OCI-LY7 (cell line): ENCODE measurements at regions not wholly inside any gene's neighbourhood (a gene's known extent, or its start where the extent isn't known, plus 50 kb on each side); places are given as distances from the start of the nearest gene placed in this dataset.
A peak's percentile ranks its signal among the peaks of the same experiment; 100 is the strongest.

Source experiments
- BruUV-seq: library from RNA; stranded (reverse); fragments of 400-500 nt; replicated peaks from 2 replicates; lab custom pipeline; 2021; lab: Mats Ljungman, UMichigan
- CTCF ChIA-PET: fragments of 300-600 bp; sonication (Branson Sonifier 250); formaldehyde crosslinking; loops from one replicate; lab custom pipeline; 2022; ENCODE audit warnings: antibody characterized with exemption; ENCODE audit not compliant: unreplicated experiment; lab: Charles Lee
- POLR2A ChIA-PET: fragments of 300-600 bp; sonication (Branson Sonifier 250); formaldehyde crosslinking; loops from one replicate; lab custom pipeline; 2022; ENCODE audit warnings: antibody characterized with exemption; lab: Charles Lee
- DNase-seq: peaks from one replicate; pipeline ENCODE4 v3.0.0-alpha.2; 2015; ENCODE audit warnings: low spot score
- H2AFZ ChIP-seq: fragments of 200-600 bp; sonication (generic), shearing (Covaris generic); 2 replicates; pipeline ENCODE4 v1.6.1; 2014; ENCODE audit warnings: mild to moderate bottlenecking, antibody characterized with exemption, low read length, moderate library complexity
- H3K27ac ChIP-seq: fragments of 200-600 bp; sonication (generic); 2 replicates; pipeline ENCODE4 v1.5.1; 2014; ENCODE audit warnings: mixed run types, low read depth, mild to moderate bottlenecking, moderate library complexity, low read length, inconsistent platforms; ENCODE audit not compliant: poor library complexity, severe bottlenecking
- H3K36me3 ChIP-seq: fragments of 200-600 bp; sonication (generic); 2 replicates; pipeline ENCODE4 v1.6.1; 2014; ENCODE audit warnings: mild to moderate bottlenecking, antibody characterized with exemption, low read length, moderate library complexity, mixed read lengths; ENCODE audit not compliant: insufficient read depth
- H3K4me1 ChIP-seq: fragments of 200-600 bp; sonication (generic); 2 replicates; pipeline ENCODE4 v1.5.1; 2014; ENCODE audit warnings: mild to moderate bottlenecking, low read length; ENCODE audit not compliant: insufficient read depth, poor library complexity, severe bottlenecking
- H3K4me2 ChIP-seq: fragments of 200-600 bp; sonication (generic); 2 replicates; pipeline ENCODE4 v1.6.1; 2014; ENCODE audit warnings: mild to moderate bottlenecking, low read length
- H3K4me3 ChIP-seq: fragments of 200-600 bp; sonication (generic); 2 replicates; pipeline ENCODE4 v1.5.1; 2014; ENCODE audit warnings: mild to moderate bottlenecking, low read depth, low read length; ENCODE audit not compliant: poor library complexity, severe bottlenecking
- H3K79me2 ChIP-seq: fragments of 200-600 bp; sonication (generic); 2 replicates; pipeline ENCODE4 v1.6.1; 2016; ENCODE audit warnings: low read depth, mild to moderate bottlenecking, low read length, moderate library complexity, mixed read lengths; ENCODE audit not compliant: insufficient read depth
- H3K9me2 ChIP-seq: fragments of 200-600 bp; sonication (generic); 2 replicates; pipeline ENCODE4 v1.6.1; 2016; ENCODE audit warnings: mild to moderate bottlenecking, low read length, mixed read lengths; ENCODE audit not compliant: insufficient read depth
- H3K9me3 ChIP-seq: fragments of 200-600 bp; sonication (generic); 2 replicates; pipeline ENCODE4 v1.6.1; 2014; ENCODE audit warnings: mild to moderate bottlenecking, mixed run types, low read length, mixed read lengths
- H4K20me1 ChIP-seq: fragments of 200-600 bp; sonication (generic); 2 replicates; pipeline ENCODE4 v1.6.1; 2014; ENCODE audit warnings: mild to moderate bottlenecking, antibody characterized with exemption, low read length, moderate library complexity, mixed read lengths; ENCODE audit not compliant: insufficient read depth
- CTCF ChIP-seq: fragments of 200-600 bp; sonication (generic); conservative IDR thresholded peaks from 2 replicates; pipeline ENCODE4 v1.5.1; 2014; ENCODE audit warnings: mild to moderate bottlenecking, antibody characterized with exemption, low read length, moderate library complexity, mixed read lengths
- EZH2phosphoT487 ChIP-seq: fragments of 200-600 bp; sonication (generic); IDR thresholded peaks from 2 replicates; pipeline ENCODE4 v1.6.1; 2018; ENCODE audit warnings: low read depth, borderline replicate concordance, mild to moderate bottlenecking, mixed run types, antibody characterized with exemption, low read length, moderate library complexity, mixed read lengths
- intact Hi-C: fragments of 100-400 bp; cut with micrococcal nuclease; formaldehyde crosslinking; loops from one replicate; pipeline ENCODE4 v1.10.0; 2022; ENCODE audit not compliant: unreplicated experiment

DNA sequence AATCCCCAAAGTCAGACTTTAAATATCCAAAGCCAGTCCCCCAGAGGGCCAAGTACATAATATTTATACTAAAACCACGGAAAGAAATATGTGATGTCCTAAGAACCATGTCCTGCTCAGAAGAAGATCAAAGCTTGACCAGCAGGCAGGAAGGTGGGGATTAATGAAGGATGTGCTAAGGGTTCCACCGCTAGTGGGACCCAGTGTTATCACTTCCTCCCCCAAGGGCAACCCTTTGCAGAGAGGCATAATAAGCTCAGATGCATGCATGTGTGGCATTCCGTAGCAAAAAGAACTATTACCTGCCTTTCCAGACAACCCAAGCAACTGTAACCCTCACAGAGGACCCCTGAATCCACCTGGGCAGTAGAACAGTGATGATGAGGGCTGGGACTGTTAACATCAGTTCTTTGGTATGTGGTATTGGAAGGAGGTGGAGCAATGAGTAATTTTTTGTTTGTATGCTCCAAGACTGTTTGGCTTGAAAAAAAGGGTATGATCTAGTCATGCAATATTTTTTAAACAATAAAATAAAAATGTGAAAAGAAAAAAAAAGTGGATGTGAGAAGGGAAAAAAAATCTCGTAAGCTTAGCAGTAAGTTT, 71.7 kb upstream of the ETV6 start:
- Histone ChIP-seq H3K9me2 (no peaks in the 10 kb centered on the region), H3K27ac (no peak overlapping the region), H3K4me3 (no peak overlapping the region), H3K79me2 (no peaks in the 10 kb centered on the region), H3K4me2 (no peak overlapping the region), H3K36me3 (no peaks in the 10 kb centered on the region), H3K9me3 (no peaks in the 10 kb centered on the region), H4K20me1 (no peaks in the 10 kb centered on the region), H3K4me1 (peaks cover 29% of the 10 kb centered on the region), H2AFZ (no peak overlapping the region)
- no peak for TF ChIP-seq CTCF
- TF ChIP-seq EZH2phosphoT487: no peak
- CTCF ChIA-PET: no interaction called here
- POLR2A ChIA-PET: interaction anchor here (0.6 to 1.7 kb wide), 5 partner anchors 12 to 460 kb away, joined by 3 to 5 read pairs (median 3); no protein-coding TSS in a partner anchor
- BruUV-seq: no TSS peak
- peak; percentile 13 for DNase-seq
- intact Hi-C loops: loop anchor here (10.0 kb wide), 1 partner anchor 757 kb away; no protein-coding TSS in a partner anchor

GRCh38 chr12:11578461-11578993, 70.9 kb upstream of the ETV6 start:
- peak; percentile 17 for DNase-seq

More at GRCh38 chr12:11578461-11578993, 70.9 kb upstream of the ETV6 start:
- TF ChIP-seq EZH2phosphoT487 (no peak), CTCF (no peak)
- BruUV-seq: no TSS peak
- intact Hi-C loops: loop anchor here (10.0 kb wide), 1 partner anchor 756 kb away; no protein-coding TSS in a partner anchor
- H2AFZ ChIP-seq: no peak overlapping the region
- no peaks in the 10 kb centered on the region for H3K9me3 ChIP-seq
- H3K4me2 ChIP-seq: peak overlapping the region; percentile 35; the same call in 1 of the 2 replicates
- ChIA-PET POLR2A (interaction anchor here (0.6 to 1.7 kb wide), 7 partner anchors 9 to 459 kb away, joined by 3 to 5 read pairs (median 3); no protein-coding TSS in a partner anchor), CTCF (no interaction called here)
- no peaks in the 10 kb centered on the region for H3K36me3 ChIP-seq
- no peak overlapping the region for H3K4me3 ChIP-seq
- H3K79me2 ChIP-seq: no peaks in the 10 kb centered on the region
- no peaks in the 10 kb centered on the region for H3K9me2 ChIP-seq
- no peak overlapping the region for H3K27ac ChIP-seq
- no peaks in the 10 kb centered on the region for H4K20me1 ChIP-seq
- peaks cover 29% of the 10 kb centered on the region for H3K4me1 ChIP-seq
